ENCODE measurements at regions not wholly inside any gene's neighbourhood (a gene's known extent, or its start where the extent isn't known, plus 50 kb on each side); places are given as distances from the start of the nearest gene placed in this dataset.

DNA sequence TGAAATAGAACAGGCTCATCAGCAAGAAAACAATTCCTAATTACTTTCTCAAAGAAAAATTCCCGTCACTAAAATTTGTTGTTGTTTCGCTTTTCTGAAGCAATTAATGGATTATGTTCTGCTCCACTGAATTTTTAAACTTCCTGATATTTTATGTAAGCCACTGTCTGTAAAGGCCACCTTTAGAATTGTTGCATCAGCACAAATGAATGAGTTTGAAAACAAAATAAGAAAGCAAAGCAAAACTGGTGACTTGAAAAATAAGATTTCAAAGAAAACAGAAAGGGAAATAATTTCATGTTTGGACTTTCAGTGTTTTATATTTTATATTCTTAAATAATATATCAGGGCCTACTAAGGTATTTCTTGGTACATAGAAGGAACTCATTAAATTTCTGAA is 636.3 kb upstream of the TYRP1 start:
- Mint-ChIP-seq H3K27me3 (no peaks in the 10 kb centered on the region), H3K9me3 (peaks cover 23% of the 10 kb centered on the region), H3K4me1 (ENCODE audit: low read depth) (no peaks in the 10 kb centered on the region), H3K27ac (no peak overlapping the region), H3K36me3 (ENCODE audit: low read depth) (no peaks in the 10 kb centered on the region), H3K4me3 (no peak overlapping the region)
- intact Hi-C loops (cut with micrococcal nuclease), result no loop called here
- TF ChIP-seq, protein P1, sequence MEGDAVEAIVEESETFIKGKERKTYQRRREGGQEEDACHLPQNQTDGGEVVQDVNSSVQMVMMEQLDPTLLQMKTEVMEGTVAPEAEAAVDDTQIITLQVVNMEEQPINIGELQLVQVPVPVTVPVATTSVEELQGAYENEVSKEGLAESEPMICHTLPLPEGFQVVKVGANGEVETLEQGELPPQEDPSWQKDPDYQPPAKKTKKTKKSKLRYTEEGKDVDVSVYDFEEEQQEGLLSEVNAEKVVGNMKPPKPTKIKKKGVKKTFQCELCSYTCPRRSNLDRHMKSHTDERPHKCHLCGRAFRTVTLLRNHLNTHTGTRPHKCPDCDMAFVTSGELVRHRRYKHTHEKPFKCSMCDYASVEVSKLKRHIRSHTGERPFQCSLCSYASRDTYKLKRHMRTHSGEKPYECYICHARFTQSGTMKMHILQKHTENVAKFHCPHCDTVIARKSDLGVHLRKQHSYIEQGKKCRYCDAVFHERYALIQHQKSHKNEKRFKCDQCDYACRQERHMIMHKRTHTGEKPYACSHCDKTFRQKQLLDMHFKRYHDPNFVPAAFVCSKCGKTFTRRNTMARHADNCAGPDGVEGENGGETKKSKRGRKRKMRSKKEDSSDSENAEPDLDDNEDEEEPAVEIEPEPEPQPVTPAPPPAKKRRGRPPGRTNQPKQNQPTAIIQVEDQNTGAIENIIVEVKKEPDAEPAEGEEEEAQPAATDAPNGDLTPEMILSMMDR (IDR thresholded peaks at IDR 0.05), result no peak
- ChIA-PET CTCF (no interaction called here), POLR2A (no interaction called here)
- DNase-seq, result no peak
- ATAC-seq, result no peak

DNA sequence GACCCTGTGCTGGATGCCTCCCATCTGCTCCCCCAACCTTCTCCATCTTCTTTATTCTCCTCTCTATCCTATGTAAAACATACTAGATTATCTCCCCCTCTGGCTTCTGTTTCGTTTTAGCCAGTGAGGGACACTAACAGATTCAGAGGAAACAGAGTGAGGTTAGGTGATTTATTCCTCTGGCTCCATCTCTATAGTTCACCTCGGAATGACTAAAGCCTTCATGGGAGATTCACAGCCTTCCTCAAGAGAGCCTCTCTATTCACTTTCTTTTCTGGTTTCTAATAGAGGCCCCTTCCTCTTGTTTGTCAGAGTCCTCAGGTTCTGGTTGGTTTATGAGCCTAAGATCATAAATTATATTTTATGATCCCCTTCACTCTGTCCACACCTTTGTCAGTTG is 633.1 kb upstream of the TYRP1 start:
- Mint-ChIP-seq H3K9me3 (peaks cover 8% of the 10 kb centered on the region), H3K4me3 (no peak overlapping the region), H3K27me3 (no peaks in the 10 kb centered on the region), H3K36me3 (ENCODE audit: low read depth) (no peaks in the 10 kb centered on the region), H3K4me1 (ENCODE audit: low read depth) (no peaks in the 10 kb centered on the region), H3K27ac (no peak overlapping the region)
- no peak for ATAC-seq
- intact Hi-C loops (cut with micrococcal nuclease), result no loop called here
- CTCF ChIA-PET, result no interaction called here
- POLR2A ChIA-PET, result no interaction called here
- no peak for DNase-seq
- TF ChIP-seq, protein P1 (IDR thresholded peaks at IDR 0.05), result no peak

DNA sequence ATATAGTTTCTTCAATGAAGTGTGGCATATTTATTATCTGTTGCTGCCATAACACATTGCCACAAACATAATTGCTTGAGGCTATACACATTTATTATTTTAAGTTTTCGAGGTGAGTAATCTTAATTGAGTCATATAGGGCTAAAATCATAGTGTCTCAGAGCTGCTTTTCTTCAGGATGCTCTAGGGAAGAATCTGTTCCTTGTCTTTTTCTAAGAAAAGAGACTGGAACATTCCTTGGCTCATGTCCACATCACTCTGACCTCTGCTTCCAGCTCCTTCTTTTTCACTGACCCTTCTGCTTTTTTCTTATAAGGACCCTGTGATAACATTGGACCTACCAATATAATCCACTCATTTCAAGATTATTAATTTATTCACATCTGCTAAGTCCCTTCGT is 632.4 kb upstream of the TYRP1 start:
- CTCF ChIA-PET, result no interaction called here
- Mint-ChIP-seq H3K4me3 (no peak overlapping the region), H3K27me3 (no peaks in the 10 kb centered on the region), H3K9me3 (peaks cover 12% of the 10 kb centered on the region), H3K36me3 (ENCODE audit: low read depth) (no peaks in the 10 kb centered on the region), H3K27ac (no peak overlapping the region), H3K4me1 (ENCODE audit: low read depth) (no peaks in the 10 kb centered on the region)
- intact Hi-C loops (cut with micrococcal nuclease), result no loop called here
- TF ChIP-seq, protein P1 (IDR thresholded peaks at IDR 0.05), result no peak
- DNase-seq (no peak), ATAC-seq (no peak)
- POLR2A ChIA-PET, result no interaction called here

DNA sequence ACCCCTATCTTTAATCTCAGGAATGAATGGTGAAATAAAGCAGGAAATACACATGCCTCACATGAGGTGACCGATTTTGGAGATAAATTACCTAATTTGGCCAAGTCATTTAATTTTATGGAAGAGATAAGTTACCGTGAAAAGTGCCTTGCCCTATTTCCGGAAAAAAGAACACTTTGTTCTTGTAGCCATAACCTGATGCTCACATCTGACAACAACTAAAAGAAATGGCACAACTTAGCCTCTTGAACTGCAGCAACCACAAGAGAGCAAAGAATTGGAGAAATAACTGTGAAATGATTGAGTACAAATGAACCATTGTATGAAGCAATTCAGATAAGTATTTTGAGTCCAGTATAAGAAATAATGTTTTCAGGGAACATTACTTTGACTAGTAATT is 628.1 kb upstream of the TYRP1 start:
- ChIA-PET POLR2A (no interaction called here), CTCF (no interaction called here)
- Mint-ChIP-seq H3K4me3 (no peak overlapping the region), H3K27ac (no peak overlapping the region), H3K9me3 (peaks cover 14% of the 10 kb centered on the region), H3K4me1 (ENCODE audit: low read depth) (no peaks in the 10 kb centered on the region), H3K27me3 (no peaks in the 10 kb centered on the region), H3K36me3 (ENCODE audit: low read depth) (no peaks in the 10 kb centered on the region)
- intact Hi-C loops (cut with micrococcal nuclease), result no loop called here
- ATAC-seq (no peak), DNase-seq (no peak)
- TF ChIP-seq, protein P1 (IDR thresholded peaks at IDR 0.05), result no peak

DNA sequence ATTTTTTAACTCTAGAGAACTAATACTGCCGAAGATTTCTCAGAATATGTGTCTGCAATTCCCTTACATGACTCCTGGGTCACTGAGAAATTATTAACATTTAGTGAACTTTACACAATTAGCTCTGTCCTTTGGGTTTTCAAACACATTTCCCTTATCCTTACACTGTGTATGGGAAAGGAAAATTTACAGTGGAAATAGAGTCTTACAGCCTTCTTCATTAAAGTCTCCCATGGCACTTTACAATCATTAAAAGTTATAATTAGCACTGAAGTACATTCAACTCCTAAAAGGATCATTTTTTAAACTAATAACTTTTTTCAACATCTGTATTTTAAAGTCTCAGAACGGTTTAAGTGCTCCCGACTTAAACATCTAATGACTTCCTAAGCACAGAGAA is 627.5 kb upstream of the TYRP1 start:
- Mint-ChIP-seq H3K27me3 (no peaks in the 10 kb centered on the region), H3K4me1 (ENCODE audit: low read depth) (no peaks in the 10 kb centered on the region), H3K36me3 (ENCODE audit: low read depth) (no peaks in the 10 kb centered on the region), H3K4me3 (no peak overlapping the region), H3K27ac (no peak overlapping the region), H3K9me3 (peaks cover 14% of the 10 kb centered on the region)
- TF ChIP-seq, protein P1 (IDR thresholded peaks at IDR 0.05), result no peak
- ChIA-PET CTCF (no interaction called here), POLR2A (no interaction called here)
- no peak for DNase-seq
- ATAC-seq, result no peak
- intact Hi-C loops (cut with micrococcal nuclease), result no loop called here

Data from activated CD8-positive, alpha-beta T cell treated with anti-CD3 and anti-CD28 coated beads for 36 hours (primary cell).